ENCODE measurements at regions not wholly inside any gene's neighbourhood (a gene's known extent, or its start where the extent isn't known, plus 50 kb on each side); places are given as distances from the start of the nearest gene placed in this dataset.

DNA sequence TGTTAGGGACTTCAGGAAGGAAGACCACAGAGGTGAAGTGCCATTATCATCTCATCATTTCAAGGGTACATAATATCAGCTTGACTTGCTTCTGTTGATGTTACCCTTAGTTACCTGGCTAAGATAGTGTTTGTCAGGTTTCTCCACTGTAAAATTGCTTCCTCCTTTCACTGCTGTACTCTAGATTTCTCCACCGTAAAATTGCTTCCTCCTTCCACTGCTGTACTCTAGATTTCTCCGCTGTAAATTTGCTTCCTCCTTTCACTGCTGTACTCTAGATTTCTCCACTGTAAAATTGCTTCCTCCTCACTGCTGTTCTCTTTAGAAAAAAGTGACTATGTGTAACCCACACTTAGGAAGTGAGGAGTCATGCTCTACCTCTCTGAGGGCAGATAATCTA lies 1460.3 kb downstream of the SUCLG1 start:
- Histone ChIP-seq H3K79me2 (ENCODE audit: control insufficient read depth, insufficient read depth, low read length) (no peaks in the 10 kb centered on the region), H3K27me3 (replicated peaks in 1 of 2; ENCODE audit: control insufficient read depth in 2 of 2, insufficient read depth in 2 of 2, low read length in 1 of 2) (no peaks in the 10 kb centered on the region), H3K4me3 (no peak overlapping the region), H3K36me3 (ENCODE audit: control insufficient read depth in 2 of 2, insufficient read depth in 2 of 2, low read length in 1 of 2) (no peaks in the 10 kb centered on the region), H3K9ac (ENCODE audit: control insufficient read depth, insufficient read depth, low read length) (no peak overlapping the region), H3K27ac (ENCODE audit: control insufficient read depth, insufficient read depth) (no peak overlapping the region), H3K4me2 (ENCODE audit: control insufficient read depth, insufficient read depth) (no peak overlapping the region), H3K9me3 (replicated peaks; ENCODE audit: control insufficient read depth, insufficient read depth, low read length) (no peaks in the 10 kb centered on the region), H4K20me1 (ENCODE audit: control insufficient read depth, insufficient read depth) (no peaks in the 10 kb centered on the region), H2AFZ (ENCODE audit: control insufficient read depth, low read depth, low read length) (no peak overlapping the region), H3K4me1 (ENCODE audit: control insufficient read depth, insufficient read depth, low read length) (no peaks in the 10 kb centered on the region)
- ATAC-seq, result no peak
- ChIA-PET POLR2A (no interaction called here), RAD21 (ENCODE audit: unreplicated experiment) (no interaction called here), SMC1A (ENCODE audit: uncharacterized antibody, unreplicated experiment) (no interaction called here), CTCF (no interaction called here)
- no peak for DNase-seq (ENCODE audit: low read depth, low spot score)
- in situ Hi-C loops (cut with MboI) (no loop called here), intact Hi-C loops (cut with micrococcal nuclease; ENCODE audit: unreplicated experiment) (no loop called here)
- 0% methylated on average over 2 of the region's 2 CpGs for WGBS (ENCODE audit: insufficient coverage, insufficient replicate concordance, low lambda C conversion rate, missing lambda C conversion rate)
- TF ChIP-seq SRF (IDR thresholded peaks at IDR 0.05; ENCODE audit: low read depth in 2 of 2, low read length in 2 of 2) (no peak), HDAC6 (IDR thresholded peaks at IDR 0.05; ENCODE audit: unreplicated experiment) (no peak), MTA3 (IDR thresholded peaks at IDR 0.05; ENCODE audit: borderline replicate concordance, low read length) (no peak), IKZF1 (conservative IDR thresholded peaks at IDR 0.05) (no peak), STAT1 (conservative IDR thresholded peaks at IDR 0.05) (no peak), PAX8 (IDR thresholded peaks at IDR 0.05) (no peak), YBX1 (IDR thresholded peaks at IDR 0.05) (no peak), MXI1 (IDR thresholded peaks at IDR 0.05; ENCODE audit: low read depth, low read length) (no peak), JUNB (IDR thresholded peaks at IDR 0.05) (no peak)
- TF ChIP-seq, protein P1, sequence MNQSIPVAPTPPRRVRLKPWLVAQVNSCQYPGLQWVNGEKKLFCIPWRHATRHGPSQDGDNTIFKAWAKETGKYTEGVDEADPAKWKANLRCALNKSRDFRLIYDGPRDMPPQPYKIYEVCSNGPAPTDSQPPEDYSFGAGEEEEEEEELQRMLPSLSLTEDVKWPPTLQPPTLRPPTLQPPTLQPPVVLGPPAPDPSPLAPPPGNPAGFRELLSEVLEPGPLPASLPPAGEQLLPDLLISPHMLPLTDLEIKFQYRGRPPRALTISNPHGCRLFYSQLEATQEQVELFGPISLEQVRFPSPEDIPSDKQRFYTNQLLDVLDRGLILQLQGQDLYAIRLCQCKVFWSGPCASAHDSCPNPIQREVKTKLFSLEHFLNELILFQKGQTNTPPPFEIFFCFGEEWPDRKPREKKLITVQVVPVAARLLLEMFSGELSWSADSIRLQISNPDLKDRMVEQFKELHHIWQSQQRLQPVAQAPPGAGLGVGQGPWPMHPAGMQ (IDR thresholded peaks at IDR 0.05; ENCODE audit: borderline replicate concordance), result no peak
- FAIRE-seq, result no peak
- no TSS peak for BruUV-seq (replicated peaks)
